ENCODE measurements at regions not wholly inside any gene's neighbourhood (a gene's known extent, or its start where the extent isn't known, plus 50 kb on each side); places are given as distances from the start of the nearest gene placed in this dataset.
A peak's percentile ranks its signal among the peaks of the same experiment; 100 is the strongest.

DNA sequence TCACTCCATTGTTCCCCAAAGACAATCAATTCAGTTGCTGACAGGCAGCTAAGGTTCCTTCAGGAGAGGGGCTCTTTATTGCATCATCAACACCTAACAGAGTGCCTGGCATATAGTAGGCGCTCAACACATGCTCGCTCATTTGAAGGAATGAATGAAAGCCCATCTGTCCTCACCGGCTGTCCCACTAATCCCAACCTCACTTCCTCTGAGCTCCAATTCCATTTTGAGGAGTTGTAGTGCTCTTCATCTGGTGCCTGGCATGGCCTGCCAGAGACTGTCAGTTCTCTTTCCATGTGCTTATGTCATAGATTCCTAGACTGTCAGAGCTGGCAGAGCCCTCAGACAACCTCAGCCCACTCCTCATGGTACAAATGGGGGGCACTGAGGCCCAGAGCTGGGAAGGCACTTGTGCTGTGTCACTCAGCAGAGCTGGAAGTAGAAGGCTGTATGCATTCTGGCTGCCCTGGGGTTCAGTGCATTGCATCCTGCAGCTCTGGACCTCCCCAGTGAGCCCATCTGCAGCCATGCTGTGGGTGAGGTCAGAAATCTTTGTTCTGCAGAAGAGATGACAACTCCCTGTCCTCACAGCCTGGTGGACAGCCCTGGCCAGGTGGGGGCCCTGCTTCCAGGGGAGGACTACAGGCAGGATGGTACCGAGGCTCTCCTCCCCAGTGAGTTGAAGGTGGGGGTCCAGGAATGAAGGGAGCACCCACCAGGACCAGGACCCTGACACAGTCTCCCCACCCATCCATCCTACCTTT, 134.9 kb upstream of the PJA1 start:
- DNase-seq: no peak

DNA sequence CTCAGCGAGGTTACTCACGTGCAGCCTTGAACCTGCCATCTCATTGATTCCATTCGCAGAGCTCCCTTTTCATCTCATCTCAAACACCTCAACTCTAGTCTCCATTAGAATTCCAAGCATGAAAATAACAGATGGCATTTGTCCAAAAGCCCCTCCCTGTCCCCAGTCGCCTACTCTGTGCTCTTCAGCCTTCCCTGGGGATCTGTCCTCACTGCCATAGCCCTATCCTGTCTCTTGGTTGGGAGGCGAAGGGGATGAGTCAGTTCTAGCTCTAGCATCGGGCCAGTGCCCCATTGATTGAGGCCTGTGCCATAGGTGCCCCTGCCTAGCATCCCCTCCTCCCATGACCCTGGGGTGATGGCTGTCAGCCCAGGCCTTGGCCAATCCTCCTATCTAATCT, 134.0 kb upstream of the PJA1 start:
- no peak for DNase-seq

DNA sequence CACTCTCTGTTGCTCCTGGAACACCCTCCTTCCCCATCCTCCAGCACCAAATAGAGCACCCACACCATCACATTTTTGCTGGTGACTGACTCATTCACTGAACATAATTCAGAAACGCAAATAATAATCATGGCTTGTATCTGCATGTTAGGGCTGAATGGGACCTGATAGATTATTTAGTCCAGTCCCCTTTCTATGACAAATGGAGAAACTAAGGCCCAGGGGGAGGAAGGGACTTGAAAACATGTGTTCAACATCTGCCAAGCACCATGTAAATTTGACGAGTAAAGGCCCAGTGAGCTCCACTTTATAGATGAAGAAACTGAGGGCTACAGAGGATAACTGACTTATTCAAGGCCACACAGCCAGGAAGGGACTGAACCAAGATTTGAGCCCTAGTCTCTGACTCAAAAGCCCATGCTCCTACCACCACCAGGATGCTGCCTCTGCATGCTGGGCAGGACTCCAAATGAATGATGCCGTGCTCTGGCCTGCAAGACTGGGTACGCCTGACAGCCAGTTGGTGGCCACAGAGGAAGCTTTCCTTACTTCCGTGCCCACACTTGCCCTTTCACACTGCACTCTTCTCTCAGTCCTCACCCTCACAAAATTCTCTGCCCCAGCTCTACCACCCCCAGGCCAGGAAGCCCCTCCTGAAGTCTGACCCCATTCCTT, 133.3 kb upstream of the PJA1 start:
- DNase-seq: no peak

DNA sequence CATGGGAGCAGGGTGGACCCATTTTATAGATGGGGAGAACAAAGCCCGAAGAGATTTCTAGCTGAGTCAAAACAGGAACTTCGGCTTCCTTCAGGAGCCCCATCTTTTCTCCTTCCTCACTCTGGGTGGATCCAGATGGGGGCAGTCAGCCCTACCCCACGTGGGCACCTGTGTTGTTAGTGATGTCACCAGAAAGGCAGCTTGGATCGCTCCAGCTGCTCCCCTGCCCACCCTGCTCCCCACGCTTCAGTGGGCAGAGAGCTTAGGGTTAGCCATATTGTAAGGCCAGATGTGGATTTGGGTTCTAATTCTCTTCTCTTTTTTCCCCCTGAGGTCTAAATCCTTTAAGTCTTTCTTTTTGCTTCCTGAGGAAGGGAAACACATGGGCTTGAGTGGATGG, 132.3 kb upstream of the PJA1 start:
- no peak for DNase-seq

DNA sequence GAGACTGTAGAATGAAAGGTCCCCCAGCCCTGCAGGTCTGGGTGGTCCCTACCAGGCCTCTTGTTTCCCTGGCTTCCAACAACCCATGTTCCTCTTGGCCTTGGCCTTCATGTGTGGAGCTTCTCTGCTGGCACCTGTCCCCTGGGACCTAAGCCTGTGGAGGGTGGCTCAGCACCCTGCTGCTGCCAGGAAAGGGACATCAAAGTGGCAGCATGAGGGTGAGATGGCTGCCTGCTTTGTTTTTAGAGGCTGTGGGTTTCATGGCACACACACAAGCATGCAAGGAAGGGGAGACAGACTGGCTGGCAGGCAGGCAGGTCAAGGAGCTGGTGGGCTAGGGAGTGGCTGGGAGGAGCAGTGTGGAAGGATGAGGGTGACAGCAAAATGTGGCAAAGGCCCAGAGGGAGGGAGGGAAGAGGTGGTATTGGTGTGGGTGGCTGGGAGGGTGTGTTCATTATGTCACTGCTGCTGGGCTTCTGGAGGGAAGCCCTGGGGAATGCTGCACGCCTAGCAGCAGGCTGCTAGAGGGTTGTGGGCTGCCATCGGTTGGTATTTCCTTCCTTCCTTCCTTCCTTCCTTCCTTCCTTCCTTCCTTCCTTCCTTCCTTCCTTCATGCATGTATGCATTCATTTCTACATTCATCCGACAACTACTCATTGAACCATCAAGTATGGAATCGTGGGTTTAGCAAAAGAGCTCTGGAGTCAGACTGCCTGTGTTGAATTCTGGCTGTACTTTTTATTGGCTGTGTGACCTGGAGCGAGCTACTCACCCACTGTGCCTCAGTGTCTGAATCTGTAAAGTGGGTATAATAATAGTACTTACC, 128.7 kb upstream of the PJA1 start:
- DNase-seq: no peak

GRCh38 chrX:69291116-69291515, 125.9 kb upstream of the PJA1 start:
- DNase-seq: no peak

GRCh38 chrX:69290292-69290691, 125.0 kb upstream of the PJA1 start:
- no peak for DNase-seq

- DNase-seq: no peak
These were observed 124.5 kb upstream of the PJA1 start for GRCh38 chrX:69289793-69290123.

- DNase-seq: no peak
These were observed 124.0 kb upstream of the PJA1 start for GRCh38 chrX:69289046-69289792.

GRCh38 chrX:69287095-69287494, 121.8 kb upstream of the PJA1 start:
- no peak for DNase-seq

- DNase-seq: no peak
These were observed 121.3 kb upstream of the PJA1 start for GRCh38 chrX:69286565-69286906.

- peak; percentile 56 for DNase-seq
These were observed 120.8 kb upstream of the PJA1 start for GRCh38 chrX:69285881-69286564.

DNA sequence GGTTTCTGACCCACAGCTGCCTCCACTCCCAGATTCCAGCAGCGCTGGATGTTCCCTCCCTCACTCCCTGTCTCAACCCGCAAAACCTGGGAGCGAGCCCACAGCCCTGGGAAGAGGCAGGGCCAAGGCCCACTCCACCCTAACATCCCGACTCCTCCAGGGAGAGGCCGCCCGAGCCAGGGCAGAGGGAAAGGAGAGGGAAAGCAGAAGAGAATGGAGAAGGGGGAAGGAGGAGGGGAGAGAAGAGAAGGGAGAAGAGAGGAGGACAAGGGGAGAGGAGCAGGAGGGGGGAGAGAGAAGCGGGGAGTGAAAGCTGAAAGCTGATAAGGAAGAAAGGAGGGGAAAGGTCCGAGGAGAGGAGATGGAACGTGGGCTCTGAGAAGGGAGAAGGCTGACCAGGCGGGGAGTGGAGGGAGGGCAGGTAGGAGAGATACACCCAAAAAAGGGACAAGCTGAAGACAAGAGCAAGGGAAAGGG, 120.2 kb upstream of the PJA1 start:
- DNase-seq: no peak

GRCh38 chrX:69284491-69284890, 119.2 kb upstream of the PJA1 start:
- DNase-seq: no peak

DNA sequence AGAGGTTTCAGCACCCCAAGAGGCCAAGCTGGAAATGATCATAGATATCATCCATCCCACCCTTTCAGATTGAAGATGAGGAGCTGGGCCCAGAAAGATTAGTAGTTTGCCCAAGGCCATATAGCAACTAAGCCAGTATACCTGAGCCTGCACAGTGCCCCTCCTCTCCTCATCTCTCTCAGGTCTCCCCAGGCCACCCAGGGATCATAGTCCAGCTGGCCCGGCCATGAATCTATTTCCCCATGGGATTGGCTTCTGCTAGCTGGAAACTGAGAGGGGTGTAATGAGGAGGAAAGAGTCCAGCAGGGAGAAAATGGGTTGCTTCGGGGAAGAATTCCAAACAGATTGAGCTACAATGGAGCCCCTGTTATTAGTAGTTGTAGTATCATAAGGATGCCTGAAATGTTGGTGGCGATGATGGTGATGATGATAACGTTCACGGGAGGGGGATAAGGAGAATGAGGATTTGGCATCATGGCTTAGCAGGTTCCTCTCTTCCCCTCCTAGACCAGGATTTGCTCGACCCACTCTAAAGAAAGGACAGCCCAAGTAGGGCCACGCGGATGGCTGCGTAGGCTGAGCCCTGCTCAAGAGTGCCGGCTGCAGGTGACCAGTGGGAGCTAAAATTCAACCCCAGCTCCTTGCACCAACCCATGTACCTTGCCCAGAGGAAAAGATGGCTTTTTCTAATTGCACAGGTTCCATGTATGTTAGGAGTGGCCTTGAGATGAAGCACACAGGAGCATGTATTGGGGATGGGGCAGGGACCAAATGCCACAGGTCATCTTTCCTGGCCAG, 117.8 kb upstream of the PJA1 start:
- DNase-seq: no peak

GRCh38 chrX:69280933-69281332, 115.7 kb upstream of the PJA1 start:
- DNase-seq: no peak

GRCh38 chrX:69279234-69279633, 114.0 kb upstream of the PJA1 start:
- no peak for DNase-seq

DNA sequence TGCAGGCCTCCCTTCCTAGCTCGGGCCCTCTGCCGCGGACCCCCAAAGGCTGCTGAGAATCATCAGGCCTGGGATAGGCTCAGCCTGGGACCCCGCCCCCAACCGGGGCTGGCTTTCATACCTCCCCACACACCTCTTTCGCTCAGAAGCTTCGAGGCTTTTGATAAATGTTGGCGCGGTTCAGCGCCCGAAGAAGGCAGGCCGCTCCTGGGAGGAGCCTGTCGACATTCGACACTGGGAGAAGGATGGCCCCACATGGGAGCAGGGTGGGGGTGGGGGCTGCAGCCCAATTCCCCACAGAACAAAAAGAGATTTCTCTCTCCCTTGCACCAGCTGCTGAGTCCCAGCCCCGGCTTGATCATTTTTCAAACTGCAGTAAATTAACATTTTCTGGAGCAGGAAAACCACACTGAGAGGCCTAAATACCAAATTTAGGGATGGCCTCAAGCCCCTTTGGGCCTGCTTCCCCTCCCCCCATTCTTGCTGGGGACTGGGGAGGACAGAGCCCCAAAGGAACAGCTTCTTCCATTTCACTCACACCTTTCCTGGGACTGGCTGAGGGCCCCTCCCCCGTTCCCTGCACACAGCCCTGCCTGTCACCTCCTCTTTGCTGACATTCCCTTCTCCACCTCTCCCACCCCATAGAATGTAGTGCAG, 112.9 kb upstream of the PJA1 start:
- DNase-seq: no peak

DNA sequence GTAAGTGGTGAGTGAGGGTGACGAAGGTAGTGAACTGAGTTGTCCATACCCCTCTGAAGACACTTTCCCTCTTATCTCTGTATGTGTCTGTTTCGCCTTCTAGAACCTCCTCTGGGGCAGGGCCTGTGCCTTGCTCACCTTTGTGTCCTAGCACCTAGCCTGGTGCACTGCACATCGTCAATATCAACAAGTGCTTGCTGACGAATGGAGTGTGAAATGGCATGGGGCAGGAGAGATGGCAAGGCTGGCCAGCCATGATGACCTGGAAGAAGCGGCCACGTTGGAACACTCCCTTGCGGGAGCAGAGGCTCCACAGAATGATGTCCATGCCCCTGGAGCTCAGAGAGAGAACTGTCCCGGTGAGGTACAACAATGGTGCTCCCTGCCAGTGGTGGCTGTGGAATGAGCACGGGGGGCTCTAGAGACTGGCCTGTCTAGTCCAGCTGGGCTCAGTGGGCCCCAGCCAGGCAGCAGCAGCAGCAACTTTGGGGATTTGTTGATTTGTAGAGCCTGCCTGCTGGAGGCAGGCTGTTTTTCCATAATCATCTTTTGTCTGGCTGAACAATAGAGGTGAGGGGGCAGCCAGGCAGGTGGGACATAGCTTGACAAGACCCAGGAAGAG, 112.2 kb upstream of the PJA1 start:
- DNase-seq: no peak

- no peak for DNase-seq
These were observed 103.4 kb upstream of the PJA1 start for GRCh38 chrX:69268611-69269010.

GRCh38 chrX:69264158-69264581, 98.9 kb upstream of the PJA1 start:
- no peak for DNase-seq
